Thoracic aorta (tissue), 2 donors: ENCODE measurements at regions not wholly inside any gene's neighbourhood (a gene's known extent, or its start where the extent isn't known, plus 50 kb on each side); places are given as distances from the start of the nearest gene placed in this dataset.

Experiments
- ATAC-seq: fragments of 150-250 bp; one replicate; pipeline ENCODE4 v1.8.0; 2017; ENCODE audit warnings: low read depth; ENCODE audit not compliant: insufficient number of reproducible peaks, low FRiP score
- DNase-seq: peaks from one replicate; pipeline ENCODE4 v3.0.0-alpha.2; 2020; ENCODE audit warnings: low spot score
- H3K27ac ChIP-seq, 2 donors: fragments of 200-600 bp; sonication (generic); 1 replicate in 1 of 2; 2 replicates in 1 of 2; pipeline ENCODE4 v1.5.1; 2016; ENCODE audit warnings: mild to moderate bottlenecking in 2 of 2, moderate library complexity in 2 of 2
- H3K27me3 ChIP-seq: fragments of 200-600 bp; sonication (generic); replicated peaks from 2 replicates; pipeline ENCODE4 v1.6.0; 2016; ENCODE audit warnings: mild to moderate bottlenecking; ENCODE audit not compliant: insufficient read depth
- H3K36me3 ChIP-seq: fragments of 200-600 bp; sonication (generic); one replicate; pipeline ENCODE4 v1.5.1; 2016
- H3K4me1 ChIP-seq, 2 donors: fragments of 200-600 bp; sonication (generic); 1 replicate in 1 of 2; 2 replicates in 1 of 2; pipeline versions ENCODE4 v1.5.1 to v1.6.0; 2016; ENCODE audit warnings: low read depth in 2 of 2, mild to moderate bottlenecking in 1 of 2; ENCODE audit not compliant: control insufficient read depth in 1 of 2
- H3K4me3 ChIP-seq: fragments of 200-600 bp; sonication (generic); 2 replicates; pipeline ENCODE4 v1.5.1; 2016; ENCODE audit warnings: mild to moderate bottlenecking
- H3K9me3 ChIP-seq: fragments of 200-600 bp; sonication (generic); 2 replicates; pipeline ENCODE4 v1.5.1; 2016
- CTCF ChIP-seq: fragments of 200-600 bp; sonication (generic); IDR thresholded peaks from one replicate; pipeline ENCODE4 v1.5.1; 2019; ENCODE audit warnings: antibody characterized with exemption

GRCh38 chr2:21620771-21621170, 497.0 kb downstream of the TDRD15 start:
- Histone ChIP-seq H3K27ac (no peak overlapping the region), H3K4me3 (no peak overlapping the region), H3K9me3 (no peaks in the 10 kb centered on the region), H3K36me3 (no peaks in the 10 kb centered on the region), H3K4me1 (no peaks in the 10 kb centered on the region), H3K27me3 (no peaks in the 10 kb centered on the region)
- DNase-seq (no peak), ATAC-seq (no peak)
- TF ChIP-seq CTCF: no peak

- ATAC-seq: no peak
- Histone ChIP-seq H3K4me1 (no peaks in the 10 kb centered on the region), H3K27ac (no peak overlapping the region), H3K4me3 (no peak overlapping the region), H3K36me3 (no peaks in the 10 kb centered on the region), H3K27me3 (no peaks in the 10 kb centered on the region), H3K9me3 (no peaks in the 10 kb centered on the region)
- DNase-seq: no peak
- no peak for TF ChIP-seq CTCF
Measured at GRCh38 chr2:21627938-21628337, 504.2 kb downstream of the TDRD15 start.

- TF ChIP-seq CTCF: no peak
Measured at GRCh38 chr2:21633015-21633414, 509.2 kb downstream of the TDRD15 start.

GRCh38 chr2:21633466-21633865, 509.7 kb downstream of the TDRD15 start:
- H3K27me3 ChIP-seq: no peaks in the 10 kb centered on the region
- no peaks in the 10 kb centered on the region for H3K9me3 ChIP-seq
- H3K4me1 ChIP-seq: no peaks in the 10 kb centered on the region
- ATAC-seq (no peak), DNase-seq (no peak)
- no peak overlapping the region for H3K27ac ChIP-seq
- no peaks in the 10 kb centered on the region for H3K36me3 ChIP-seq
- H3K4me3 ChIP-seq: no peak overlapping the region
- no peak for TF ChIP-seq CTCF

More at GRCh38 chr2:21633015-21633414, 509.2 kb downstream of the TDRD15 start:
- no peak for DNase-seq
- H3K36me3 ChIP-seq: no peaks in the 10 kb centered on the region
- ATAC-seq: no peak
- H3K9me3 ChIP-seq: no peaks in the 10 kb centered on the region
- H3K27me3 ChIP-seq: no peaks in the 10 kb centered on the region
- no peak overlapping the region for H3K27ac ChIP-seq
- no peak overlapping the region for H3K4me3 ChIP-seq
- no peaks in the 10 kb centered on the region for H3K4me1 ChIP-seq

GRCh38 chr2:21633911-21634310, 510.1 kb downstream of the TDRD15 start:
- Histone ChIP-seq H3K27me3 (no peaks in the 10 kb centered on the region), H3K27ac (no peak overlapping the region), H3K4me1 (no peaks in the 10 kb centered on the region), H3K4me3 (no peak overlapping the region), H3K9me3 (no peaks in the 10 kb centered on the region), H3K36me3 (no peaks in the 10 kb centered on the region)
- TF ChIP-seq CTCF: no peak
- no peak for DNase-seq
- no peak for ATAC-seq
